SU-DHL-6 (cell line): ENCODE measurements at regions not wholly inside any gene's neighbourhood (a gene's known extent, or its start where the extent isn't known, plus 50 kb on each side); places are given as distances from the start of the nearest gene placed in this dataset.

Experiments used
- H2AFZ ChIP-seq: fragments of 200-600 bp; sonication (generic); 2 replicates; pipeline ENCODE4 v1.6.1; 2014; ENCODE audit warnings: low read depth, mild to moderate bottlenecking, moderate library complexity, mixed read lengths, antibody characterized with exemption, low read length; ENCODE audit not compliant: severe bottlenecking
- H3F3A ChIP-seq: fragments of 200-600 bp; shearing (Covaris generic); 2 replicates; pipeline ENCODE4 v1.6.0; 2016; ENCODE audit warnings: antibody characterized with exemption, mild to moderate bottlenecking; ENCODE audit not compliant: insufficient read depth
- H3K27ac ChIP-seq: fragments of 200-600 bp; sonication (generic); 2 replicates; pipeline ENCODE4 v1.5.1; 2016; ENCODE audit warnings: low read depth, mild to moderate bottlenecking, low read length, moderate library complexity, mixed read lengths
- H3K27me3 ChIP-seq: fragments of 200-600 bp; sonication (generic), shearing (Covaris generic); 2 replicates; pipeline ENCODE4 v1.6.0; 2014; ENCODE audit warnings: mild to moderate bottlenecking, low read length
- H3K36me3 ChIP-seq: fragments of 200-600 bp; sonication (generic); 2 replicates; pipeline ENCODE4 v1.6.1; 2014; ENCODE audit warnings: mild to moderate bottlenecking, low read length, mixed read lengths
- H3K4me2 ChIP-seq: fragments of 300-600, 200-600 bp; shearing (Covaris generic), sonication (generic); 2 replicates; pipeline ENCODE4 v1.6.0; 2014; ENCODE audit warnings: low read length, low read depth, mild to moderate bottlenecking; ENCODE audit not compliant: poor library complexity, severe bottlenecking
- H3K4me3 ChIP-seq: fragments of 200-600 bp; sonication (generic); 2 replicates; pipeline ENCODE4 v1.5.1; 2014; ENCODE audit warnings: antibody characterized with exemption, low read length, mild to moderate bottlenecking, mixed read lengths; ENCODE audit not compliant: insufficient read depth, poor library complexity, severe bottlenecking
- H3K79me2 ChIP-seq: fragments of 200-600 bp; sonication (generic); 2 replicates; pipeline ENCODE4 v1.6.1; 2014; ENCODE audit warnings: mild to moderate bottlenecking, low read length, moderate library complexity; ENCODE audit not compliant: insufficient read depth
- H3K9ac ChIP-seq: fragments of 200-600 bp; sonication (generic); 2 replicates; pipeline ENCODE4 v1.7.0; 2014; ENCODE audit warnings: mild to moderate bottlenecking, low read length
- H3K9me2 ChIP-seq: fragments of 200-600 bp; sonication (generic); replicated peaks from 2 replicates; pipeline ENCODE4 v1.6.1; 2014; ENCODE audit warnings: low read length; ENCODE audit not compliant: insufficient read depth
- H3K9me3 ChIP-seq: fragments of 200-600 bp; sonication (generic); 2 replicates; pipeline ENCODE4 v1.6.1; 2014; ENCODE audit warnings: low read length, mixed read lengths; ENCODE audit not compliant: insufficient read depth
- H4K20me1 ChIP-seq: fragments of 200-600 bp; sonication (generic); 2 replicates; pipeline ENCODE4 v1.6.1; 2014; ENCODE audit warnings: low read depth, mild to moderate bottlenecking, antibody characterized with exemption, low read length, moderate library complexity, mixed read lengths
- CTCF ChIP-seq: fragments of 200-600 bp; sonication (generic); IDR thresholded peaks from one replicate; pipeline ENCODE4 v1.5.1; 2017; ENCODE audit warnings: antibody characterized with exemption, mild to moderate bottlenecking, low read length, moderate library complexity; ENCODE audit not compliant: insufficient read depth, poor library complexity, severe bottlenecking
- EZH2phosphoT487 ChIP-seq: fragments of 200-600 bp; sonication (generic), shearing (Covaris generic); conservative IDR thresholded peaks from 2 replicates; pipeline ENCODE4 v1.6.1; 2018; ENCODE audit warnings: mild to moderate bottlenecking, antibody characterized with exemption, low read length, moderate library complexity, mixed read lengths

GRCh38 chr11:116077092-116077491 is 572.9 kb upstream of the CADM1 start:
- Histone ChIP-seq H3K4me3 (no peak overlapping the region), H4K20me1 (no peaks in the 10 kb centered on the region), H3K36me3 (no peaks in the 10 kb centered on the region), H2AFZ (no peak overlapping the region), H3K79me2 (no peaks in the 10 kb centered on the region), H3K9ac (no peak overlapping the region), H3F3A (no peaks in the 10 kb centered on the region), H3K9me2 (no peaks in the 10 kb centered on the region), H3K9me3 (no peaks in the 10 kb centered on the region), H3K27ac (no peak overlapping the region), H3K4me2 (no peak overlapping the region), H3K27me3 (no peaks in the 10 kb centered on the region)
- TF ChIP-seq CTCF (no peak), EZH2phosphoT487 (no peak)

- Histone ChIP-seq H3K4me3 (no peak overlapping the region), H2AFZ (no peak overlapping the region), H3K4me2 (no peak overlapping the region), H3K9ac (no peak overlapping the region), H3F3A (no peaks in the 10 kb centered on the region), H4K20me1 (no peaks in the 10 kb centered on the region), H3K9me3 (no peaks in the 10 kb centered on the region), H3K9me2 (no peaks in the 10 kb centered on the region), H3K27ac (no peak overlapping the region), H3K27me3 (no peaks in the 10 kb centered on the region), H3K36me3 (no peaks in the 10 kb centered on the region), H3K79me2 (no peaks in the 10 kb centered on the region)
- TF ChIP-seq EZH2phosphoT487 (no peak), CTCF (no peak)
Observed at GRCh38 chr11:116073854-116074837, 569.9 kb upstream of the CADM1 start.

GRCh38 chr11:116072601-116073410 is 568.6 kb upstream of the CADM1 start:
- Histone ChIP-seq H3F3A (no peaks in the 10 kb centered on the region), H3K27ac (no peak overlapping the region), H4K20me1 (no peaks in the 10 kb centered on the region), H3K4me2 (no peak overlapping the region), H3K4me3 (no peak overlapping the region), H3K9me3 (no peaks in the 10 kb centered on the region), H3K9me2 (no peaks in the 10 kb centered on the region), H3K36me3 (no peaks in the 10 kb centered on the region), H3K79me2 (no peaks in the 10 kb centered on the region), H3K9ac (no peak overlapping the region), H3K27me3 (no peaks in the 10 kb centered on the region), H2AFZ (no peak overlapping the region)
- no peak for TF ChIP-seq EZH2phosphoT487
- no peak for TF ChIP-seq CTCF
